ENCODE measurements at regions not wholly inside any gene's neighbourhood (a gene's known extent, or its start where the extent isn't known, plus 50 kb on each side); places are given as distances from the start of the nearest gene placed in this dataset.
"Not testable (repeated sequence)": the region's sequence is repeated elsewhere in the genome, so short reads cannot be mapped to it uniquely, and the experiment has no call there.

GRCh38 chr9:38486837-38487236, 62.6 kb upstream of the IGFBPL1 start:
- Histone ChIP-seq H3K9me2 (ENCODE audit: insufficient read depth, low read length) (no peaks in the 10 kb centered on the region), H3K4me3 (ENCODE audit: low read length) (no peak overlapping the region), H3K79me2 (replicated peaks; ENCODE audit: insufficient read depth, low read length) (no peaks in the 10 kb centered on the region), H3K27ac (ENCODE audit: low read length) (no peak overlapping the region), H3K9me3 (ENCODE audit: low read length) (no peaks in the 10 kb centered on the region), H2AFZ (ENCODE audit: low read depth, low read length) (no peak overlapping the region), H3K36me3 (ENCODE audit: insufficient read depth, low read length) (no peaks in the 10 kb centered on the region), H3K27me3 (ENCODE audit: insufficient read depth, low read depth, low read length) (no peaks in the 10 kb centered on the region), H3K9ac (ENCODE audit: low read length) (no peak overlapping the region), H4K20me1 (ENCODE audit: insufficient read depth) (no peaks in the 10 kb centered on the region), H3K4me2 (ENCODE audit: low read length) (no peak overlapping the region), H3F3A (ENCODE audit: insufficient read depth, low read length, poor library complexity, severe bottlenecking) (no peaks in the 10 kb centered on the region)
- no peak for TF ChIP-seq RAD21 (conservative IDR thresholded peaks at IDR 0.05)
- TF ChIP-seq SMC3 (conservative IDR thresholded peaks at IDR 0.05; ENCODE audit: poor library complexity) = no peak
- TF ChIP-seq, protein P1, sequence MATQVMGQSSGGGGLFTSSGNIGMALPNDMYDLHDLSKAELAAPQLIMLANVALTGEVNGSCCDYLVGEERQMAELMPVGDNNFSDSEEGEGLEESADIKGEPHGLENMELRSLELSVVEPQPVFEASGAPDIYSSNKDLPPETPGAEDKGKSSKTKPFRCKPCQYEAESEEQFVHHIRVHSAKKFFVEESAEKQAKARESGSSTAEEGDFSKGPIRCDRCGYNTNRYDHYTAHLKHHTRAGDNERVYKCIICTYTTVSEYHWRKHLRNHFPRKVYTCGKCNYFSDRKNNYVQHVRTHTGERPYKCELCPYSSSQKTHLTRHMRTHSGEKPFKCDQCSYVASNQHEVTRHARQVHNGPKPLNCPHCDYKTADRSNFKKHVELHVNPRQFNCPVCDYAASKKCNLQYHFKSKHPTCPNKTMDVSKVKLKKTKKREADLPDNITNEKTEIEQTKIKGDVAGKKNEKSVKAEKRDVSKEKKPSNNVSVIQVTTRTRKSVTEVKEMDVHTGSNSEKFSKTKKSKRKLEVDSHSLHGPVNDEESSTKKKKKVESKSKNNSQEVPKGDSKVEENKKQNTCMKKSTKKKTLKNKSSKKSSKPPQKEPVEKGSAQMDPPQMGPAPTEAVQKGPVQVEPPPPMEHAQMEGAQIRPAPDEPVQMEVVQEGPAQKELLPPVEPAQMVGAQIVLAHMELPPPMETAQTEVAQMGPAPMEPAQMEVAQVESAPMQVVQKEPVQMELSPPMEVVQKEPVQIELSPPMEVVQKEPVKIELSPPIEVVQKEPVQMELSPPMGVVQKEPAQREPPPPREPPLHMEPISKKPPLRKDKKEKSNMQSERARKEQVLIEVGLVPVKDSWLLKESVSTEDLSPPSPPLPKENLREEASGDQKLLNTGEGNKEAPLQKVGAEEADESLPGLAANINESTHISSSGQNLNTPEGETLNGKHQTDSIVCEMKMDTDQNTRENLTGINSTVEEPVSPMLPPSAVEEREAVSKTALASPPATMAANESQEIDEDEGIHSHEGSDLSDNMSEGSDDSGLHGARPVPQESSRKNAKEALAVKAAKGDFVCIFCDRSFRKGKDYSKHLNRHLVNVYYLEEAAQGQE (IDR thresholded peaks at IDR 0.05; ENCODE audit: borderline replicate concordance) = no peak
- no peak for TF ChIP-seq MXI1 (conservative IDR thresholded peaks at IDR 0.05; ENCODE audit: poor library complexity, severe bottlenecking)
- TF ChIP-seq EP300 (conservative IDR thresholded peaks at IDR 0.05; ENCODE audit: poor library complexity, severe bottlenecking) = no peak
- no peak for TF ChIP-seq TAF1 (IDR thresholded peaks at IDR 0.05; ENCODE audit: low read depth)
- TF ChIP-seq POLR2AphosphoS5 (IDR thresholded peaks at IDR 0.05) = no peak
- no peak for TF ChIP-seq CTCF (IDR thresholded peaks at IDR 0.05; ENCODE audit: poor library complexity, severe bottlenecking)
- TF ChIP-seq EZH2 (IDR thresholded peaks at IDR 0.05; ENCODE audit: borderline replicate concordance, insufficient read depth, low read length, poor library complexity, severe bottlenecking) = no peak

- no peak overlapping the region for H3K27ac ChIP-seq (ENCODE audit: low read length)
- no peak overlapping the region for H3K4me3 ChIP-seq (ENCODE audit: low read length)
- no peak overlapping the region for H3K4me2 ChIP-seq (ENCODE audit: low read length)
- H3F3A ChIP-seq (ENCODE audit: insufficient read depth, low read length, poor library complexity, severe bottlenecking) = no peaks in the 10 kb centered on the region
- H3K9me2 ChIP-seq (ENCODE audit: insufficient read depth, low read length) = no peaks in the 10 kb centered on the region
- no peaks in the 10 kb centered on the region for H3K36me3 ChIP-seq (ENCODE audit: insufficient read depth, low read length)
- no peaks in the 10 kb centered on the region for H4K20me1 ChIP-seq (ENCODE audit: insufficient read depth)
- H3K27me3 ChIP-seq (ENCODE audit: insufficient read depth, low read depth, low read length) = no peaks in the 10 kb centered on the region
- H3K9me3 ChIP-seq (ENCODE audit: low read length) = no peaks in the 10 kb centered on the region
- TF ChIP-seq EP300 (conservative IDR thresholded peaks at IDR 0.05; ENCODE audit: poor library complexity, severe bottlenecking) = no peak
- no peak for TF ChIP-seq POLR2AphosphoS5 (IDR thresholded peaks at IDR 0.05)
- TF ChIP-seq EZH2 (IDR thresholded peaks at IDR 0.05; ENCODE audit: borderline replicate concordance, insufficient read depth, low read length, poor library complexity, severe bottlenecking) = no peak
- TF ChIP-seq TAF1 (IDR thresholded peaks at IDR 0.05; ENCODE audit: low read depth) = no peak
- TF ChIP-seq CTCF (IDR thresholded peaks at IDR 0.05; ENCODE audit: poor library complexity, severe bottlenecking) = no peak
- TF ChIP-seq RAD21 (conservative IDR thresholded peaks at IDR 0.05) = no peak
- no peak for TF ChIP-seq MXI1 (conservative IDR thresholded peaks at IDR 0.05; ENCODE audit: poor library complexity, severe bottlenecking)
- TF ChIP-seq, protein P1 (IDR thresholded peaks at IDR 0.05; ENCODE audit: borderline replicate concordance) = no peak
- TF ChIP-seq SMC3 (conservative IDR thresholded peaks at IDR 0.05; ENCODE audit: poor library complexity) = no peak
- no peaks in the 10 kb centered on the region for H3K79me2 ChIP-seq (replicated peaks; ENCODE audit: insufficient read depth, low read length)
- no peak overlapping the region for H3K9ac ChIP-seq (ENCODE audit: low read length)
- no peak overlapping the region for H2AFZ ChIP-seq (ENCODE audit: low read depth, low read length)
Observed at GRCh38 chr9:38486056-38486615, 61.9 kb upstream of the IGFBPL1 start.

DNA sequence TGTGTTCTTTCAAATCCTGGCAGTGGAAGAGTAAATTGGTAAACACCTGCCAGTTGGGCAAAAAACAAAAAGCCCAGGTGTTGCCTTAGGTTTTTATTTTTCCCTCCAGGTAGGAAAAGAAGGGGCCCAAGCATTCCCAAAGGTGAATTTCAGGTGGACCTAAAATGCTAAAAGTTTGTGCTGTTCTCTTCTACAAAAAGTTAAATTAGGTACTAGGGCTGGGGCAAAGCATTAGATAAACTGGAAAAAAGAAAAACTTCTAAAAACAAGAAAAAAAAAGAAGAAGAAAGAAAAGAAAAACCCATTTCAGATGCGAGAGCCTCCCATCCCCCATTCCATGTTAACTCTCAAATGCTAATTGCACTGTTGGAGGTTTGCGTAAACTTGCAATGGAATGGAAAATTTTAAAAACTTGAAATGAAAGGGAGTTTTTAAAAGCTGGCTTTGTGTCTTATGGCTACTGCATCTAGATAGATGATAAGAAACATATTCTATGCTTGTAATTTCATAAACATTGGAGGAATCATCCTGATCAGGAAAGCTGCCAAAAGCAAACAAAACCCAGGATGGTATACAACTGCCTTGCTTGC, 59.9 kb upstream of the IGFBPL1 start:
- not testable (repeated sequence) for H3K36me3 ChIP-seq (ENCODE audit: insufficient read depth, low read length); H3K79me2 ChIP-seq (replicated peaks; ENCODE audit: insufficient read depth, low read length); H3K27me3 ChIP-seq (ENCODE audit: insufficient read depth, low read depth, low read length); H3K4me2 ChIP-seq (ENCODE audit: low read length); H3F3A ChIP-seq (ENCODE audit: insufficient read depth, low read length, poor library complexity, severe bottlenecking); H3K27ac ChIP-seq (ENCODE audit: low read length); H3K9me3 ChIP-seq (ENCODE audit: low read length); H3K4me3 ChIP-seq (ENCODE audit: low read length); H2AFZ ChIP-seq (ENCODE audit: low read depth, low read length); H4K20me1 ChIP-seq (ENCODE audit: insufficient read depth); H3K9me2 ChIP-seq (ENCODE audit: insufficient read depth, low read length); H3K9ac ChIP-seq (ENCODE audit: low read length)
